Breast epithelium (tissue), 4 donors: ENCODE measurements at regions not wholly inside any gene's neighbourhood (a gene's known extent, or its start where the extent isn't known, plus 50 kb on each side); places are given as distances from the start of the nearest gene placed in this dataset.

Source experiments
- DNase-seq, 2 donors: peaks; one replicate each; pipeline ENCODE4 v3.0.0-alpha.2; 2019; ENCODE audit warnings: low spot score in 2 of 2
- H3K27ac ChIP-seq, 2 donors: fragments of 200-600 bp; sonication (generic) in 1 of 2; one replicate each; pipeline ENCODE4 v1.5.1; 2016 to 2019; ENCODE audit warnings: mild to moderate bottlenecking in 1 of 2
- H3K27me3 ChIP-seq, 2 donors: fragments of 200-600 bp; sonication (generic) in 1 of 2; one replicate each; pipeline versions ENCODE4 v1.5.1 to v1.6.0; 2017 to 2019; ENCODE audit warnings: control low read depth in 1 of 2, mild to moderate bottlenecking in 1 of 2
- H3K36me3 ChIP-seq: fragments of 200-600 bp; one replicate; pipeline ENCODE4 v1.5.1; 2019
- H3K4me1 ChIP-seq, 2 donors: fragments of 200-600 bp; sonication (generic); one replicate each; pipeline ENCODE4 v1.5.1; 2016 to 2019; ENCODE audit warnings: control low read depth in 1 of 2
- H3K4me3 ChIP-seq, 3 donors: fragments of 200-600 bp; sonication (generic); 1 replicate in 2 of 3; 2 replicates in 1 of 3; pipeline ENCODE4 v1.5.1; 2016 to 2019; ENCODE audit warnings: mild to moderate bottlenecking in 3 of 3, moderate library complexity in 2 of 3
- H3K9me3 ChIP-seq, 2 donors: fragments of 200-600 bp; sonication (generic) in 1 of 2; one replicate each; pipeline ENCODE4 v1.5.1; 2016 to 2019; ENCODE audit warnings: control low read depth in 1 of 2
- CTCF ChIP-seq, 3 donors: fragments of 450-650 bp; IDR thresholded peaks; one replicate each; pipeline ENCODE4 v1.5.1; 2016 to 2017; ENCODE audit warnings: antibody characterized with exemption in 3 of 3, mild to moderate bottlenecking in 3 of 3, moderate library complexity in 3 of 3
- POLR2A ChIP-seq: fragments of 450-650 bp; IDR thresholded peaks from one replicate; pipeline ENCODE4 v1.6.1; 2016; ENCODE audit warnings: antibody characterized with exemption, mild to moderate bottlenecking, moderate library complexity
- POLR2AphosphoS5 ChIP-seq, 3 donors: sonication (generic); formaldehyde crosslinking; IDR thresholded peaks; one replicate each; pipeline ENCODE4 v1.6.1; 2017; ENCODE audit warnings: antibody characterized with exemption in 3 of 3
- intact Hi-C: fragments of 100-400 bp; cut with DNase I; formaldehyde crosslinking; loops from one replicate; pipeline ENCODE4 v1.15.1; 2023; ENCODE audit warnings: low total_unique reads

DNA sequence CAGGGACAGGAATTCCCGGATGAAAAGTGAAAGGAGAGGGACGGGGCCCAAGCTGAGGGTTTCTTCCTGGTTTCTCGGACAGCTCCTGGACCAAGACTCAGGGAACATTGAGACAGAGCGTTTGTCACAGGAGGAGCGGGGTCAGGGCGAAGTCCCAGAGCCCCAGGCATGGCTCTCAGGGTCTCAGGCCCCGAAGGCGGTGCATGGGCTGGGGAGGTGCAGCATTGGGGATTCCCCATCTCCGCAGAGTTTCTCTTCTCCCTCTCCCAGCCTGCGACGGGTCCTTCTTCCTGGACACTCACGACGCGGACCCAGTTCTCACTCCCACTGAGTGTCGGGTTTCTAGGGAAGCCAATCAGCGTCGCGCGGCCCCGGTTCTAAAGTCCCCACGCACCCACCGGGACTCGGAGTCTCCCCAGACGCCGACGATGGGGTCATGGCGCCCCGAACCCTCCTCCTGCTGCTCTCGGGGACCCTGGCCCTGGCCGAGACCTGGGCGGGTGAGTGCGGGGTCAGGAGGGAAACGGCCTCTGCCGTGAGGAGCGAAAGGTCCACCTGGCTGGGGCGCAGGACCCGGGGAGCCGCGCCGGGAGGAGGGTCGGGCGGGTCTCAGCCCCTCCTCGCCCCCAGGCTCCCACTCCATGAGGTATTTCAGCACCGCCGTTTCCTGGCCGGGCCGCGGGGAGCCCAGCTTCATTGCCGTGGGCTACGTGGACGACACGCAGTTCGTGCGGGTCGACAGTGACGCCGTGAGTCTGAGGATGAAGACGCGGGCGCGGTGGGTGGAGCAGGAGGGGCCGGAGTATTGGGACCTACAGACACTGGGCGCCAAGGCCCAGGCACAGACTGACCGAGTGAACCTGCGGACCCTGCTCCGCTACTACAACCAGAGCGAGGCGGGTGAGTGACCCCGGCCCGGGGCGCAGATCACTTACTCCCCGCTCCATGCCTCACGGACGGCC, 54.6 kb upstream of the POLR1H start:
- peak overlapping the region; percentile 44 to 77 (median 65) for H3K4me3 ChIP-seq
- no peaks in the 10 kb centered on the region for H3K9me3 ChIP-seq
- no peaks in the 10 kb centered on the region for H3K36me3 ChIP-seq
- DNase-seq = peak; percentile 32 to 58
- peak overlapping the region; percentile 70 to 72 for H3K27ac ChIP-seq
- H3K27me3 ChIP-seq = no peaks in the 10 kb centered on the region
- TF ChIP-seq CTCF (IDR thresholded peaks at IDR 0.05) = no peak
- TF ChIP-seq POLR2AphosphoS5 (IDR thresholded peaks at IDR 0.05) = no peak
- no peak for TF ChIP-seq POLR2A
- intact Hi-C loops = loop anchor here (10.0 kb wide), 1 partner anchor 152 kb away; no protein-coding TSS in a partner anchor
- H3K4me1 ChIP-seq = no peaks in the 10 kb centered on the region

DNA sequence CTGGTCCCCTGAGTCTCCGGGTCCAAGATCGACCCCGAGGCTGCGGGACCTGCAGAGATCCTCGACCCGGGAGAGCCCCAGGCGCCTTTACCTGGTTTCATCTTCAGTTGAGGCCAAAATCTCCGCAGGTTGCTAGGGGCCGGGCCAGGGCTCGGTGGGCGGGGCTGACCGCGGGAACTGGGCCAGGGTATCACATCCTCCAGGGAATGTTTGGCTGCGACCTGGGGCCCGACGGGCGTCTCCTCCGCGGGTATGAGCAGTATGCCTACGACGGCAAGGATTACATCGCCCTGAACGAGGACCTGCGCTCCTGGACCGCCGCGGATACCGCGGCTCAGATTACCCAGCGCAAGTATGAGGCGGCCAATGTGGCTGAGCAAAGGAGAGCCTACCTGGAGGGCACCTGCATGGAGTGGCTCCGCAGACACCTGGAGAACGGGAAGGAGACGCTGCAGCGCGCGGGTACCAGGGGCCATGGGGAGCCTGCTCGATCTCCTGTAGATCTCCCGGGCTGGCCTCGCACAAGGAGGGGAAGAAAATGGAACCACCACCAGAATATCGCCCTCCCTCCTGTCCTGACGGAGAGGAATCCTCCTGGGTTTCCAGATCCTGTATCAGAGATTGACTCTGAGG, 53.8 kb upstream of the POLR1H start:
- Histone ChIP-seq H3K4me1 (no peaks in the 10 kb centered on the region), H3K36me3 (no peaks in the 10 kb centered on the region), H3K9me3 (no peaks in the 10 kb centered on the region), H3K4me3 (peak overlapping the region; percentile 44 to 77 (median 65)), H3K27me3 (no peaks in the 10 kb centered on the region), H3K27ac (no peak overlapping the region)
- TF ChIP-seq CTCF (IDR thresholded peaks at IDR 0.05) = no peak
- TF ChIP-seq POLR2AphosphoS5 (IDR thresholded peaks at IDR 0.05) = no peak
- intact Hi-C loops = loop anchor here (10.0 kb wide), 1 partner anchor 152 kb away; no protein-coding TSS in a partner anchor
- DNase-seq = no peak

DNA sequence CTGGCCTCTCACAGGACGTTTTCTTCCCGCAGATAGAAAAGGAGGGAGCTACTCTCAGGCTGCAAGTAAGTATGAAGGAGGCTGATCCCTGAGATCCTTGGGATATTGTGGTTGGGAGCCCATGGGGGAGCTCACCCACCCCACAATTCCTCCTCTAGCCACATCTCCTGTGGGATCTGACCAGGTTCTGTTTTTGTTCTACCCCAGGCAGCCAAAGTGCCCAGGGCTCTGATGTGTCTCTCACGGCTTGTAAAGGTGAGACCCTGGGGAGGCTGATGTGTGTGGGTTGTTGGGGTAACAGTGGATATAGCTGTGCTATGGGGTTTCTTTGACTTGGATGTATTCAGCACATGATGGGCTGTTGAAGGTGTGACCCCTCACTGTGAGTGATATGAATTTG, 52.0 kb upstream of the POLR1H start:
- no peaks in the 10 kb centered on the region for H3K27me3 ChIP-seq
- H3K9me3 ChIP-seq = no peaks in the 10 kb centered on the region
- H3K4me1 ChIP-seq = no peaks in the 10 kb centered on the region
- intact Hi-C loops = loop anchor here (10.0 kb wide), 1 partner anchor 154 kb away; no protein-coding TSS in a partner anchor
- H3K27ac ChIP-seq = no peak overlapping the region
- DNase-seq = no peak
- no peaks in the 10 kb centered on the region for H3K36me3 ChIP-seq
- TF ChIP-seq POLR2A (no peak), POLR2AphosphoS5 (IDR thresholded peaks at IDR 0.05) (no peak), CTCF (IDR thresholded peaks at IDR 0.05) (no peak)
- H3K4me3 ChIP-seq = no peak overlapping the region
